NCI-H2196 treated with DMSO at 0.1 percent for 48 hours (cell line): ENCODE measurements at regions not wholly inside any gene's neighbourhood (a gene's known extent, or its start where the extent isn't known, plus 50 kb on each side); places are given as distances from the start of the nearest gene placed in this dataset.
"Not testable (repeated sequence)": the region's sequence is repeated elsewhere in the genome, so short reads cannot be mapped to it uniquely, and the experiment has no call there.

ENCODE experiments used
- DNase-seq: peaks from one replicate; lab custom pipeline; 2025; ENCODE audit not compliant: unreplicated experiment; lab: John Stamatoyannopoulos, UW

DNA sequence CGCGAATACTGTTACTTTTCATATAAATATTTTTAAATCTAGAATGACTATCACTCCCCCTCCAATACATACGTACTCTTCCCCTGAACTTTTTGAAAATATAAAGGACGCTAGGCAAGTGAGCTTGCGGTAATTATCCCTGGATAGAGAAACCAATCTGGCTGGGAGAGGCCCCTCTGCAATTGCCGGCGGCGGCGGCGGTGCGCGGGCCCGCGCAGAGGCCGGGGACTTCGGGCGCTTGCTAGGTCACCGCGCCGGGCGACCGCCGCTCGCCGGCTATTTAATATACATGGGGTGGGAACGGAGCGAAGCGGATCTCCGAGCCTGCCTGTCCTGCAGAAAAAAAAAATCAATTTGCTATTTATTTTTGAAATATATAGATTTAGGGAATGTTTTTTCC is 416.3 kb upstream of the ESRRG start:
- no peak for DNase-seq

DNA sequence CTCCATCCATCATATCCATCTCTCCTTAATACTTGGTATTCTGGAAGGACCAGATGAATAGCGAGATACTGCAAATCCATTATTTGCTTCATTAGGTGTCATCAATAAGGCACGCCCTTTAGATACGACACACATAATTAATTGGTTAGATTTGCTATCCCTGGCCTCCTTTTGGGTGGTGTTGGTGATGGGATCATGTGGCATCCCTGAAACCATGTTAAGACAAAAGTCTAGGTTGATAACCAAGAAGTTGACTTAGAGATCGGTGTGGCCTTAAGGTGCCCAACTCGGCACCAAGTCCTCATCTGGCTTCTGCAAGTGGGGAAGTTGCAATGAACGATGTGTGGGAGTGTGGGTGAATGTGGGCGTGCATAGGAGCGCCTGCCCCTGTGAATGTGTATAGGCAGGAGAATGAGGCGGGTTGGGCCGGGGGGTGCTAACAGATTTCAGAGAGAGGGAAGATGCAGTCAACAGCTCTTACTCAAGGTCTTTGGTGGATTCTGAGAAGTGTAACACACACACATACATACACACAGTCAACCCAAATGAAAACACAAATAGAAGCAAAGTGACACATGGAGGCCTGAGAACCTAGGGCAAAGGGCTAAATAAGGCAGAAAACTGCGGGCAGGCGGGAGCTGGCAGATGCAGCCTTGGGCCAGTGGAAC is 415.7 kb upstream of the ESRRG start:
- DNase-seq = no peak

DNA sequence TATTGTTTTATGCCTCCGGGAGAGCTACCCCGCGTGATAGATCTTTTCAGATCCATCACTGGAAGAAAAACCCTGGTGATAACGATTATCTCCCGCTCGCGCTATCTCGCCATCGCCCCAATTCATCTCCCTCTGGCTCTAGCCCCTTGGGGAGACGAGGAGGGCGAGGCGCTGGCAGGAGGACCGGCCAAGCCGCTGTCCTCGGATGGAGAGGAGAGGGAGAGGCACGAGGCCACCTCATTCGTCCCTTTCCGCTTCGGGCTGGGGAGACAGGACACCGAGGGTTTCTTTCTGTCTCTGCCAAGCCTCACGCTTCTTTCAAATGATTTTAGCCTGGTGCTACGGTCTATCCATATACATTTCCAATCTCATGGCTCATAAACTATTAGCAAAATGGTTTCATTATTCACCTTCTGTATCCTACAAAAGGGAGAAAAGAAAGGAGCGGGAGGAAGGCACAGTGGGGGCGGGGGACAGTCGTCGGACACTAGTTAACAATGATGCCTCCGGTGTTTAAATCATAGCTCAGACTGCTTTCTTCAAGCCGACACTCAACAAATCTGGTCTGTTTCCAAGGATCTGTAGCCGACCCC is 415.0 kb upstream of the ESRRG start:
- DNase-seq = no peak

DNA sequence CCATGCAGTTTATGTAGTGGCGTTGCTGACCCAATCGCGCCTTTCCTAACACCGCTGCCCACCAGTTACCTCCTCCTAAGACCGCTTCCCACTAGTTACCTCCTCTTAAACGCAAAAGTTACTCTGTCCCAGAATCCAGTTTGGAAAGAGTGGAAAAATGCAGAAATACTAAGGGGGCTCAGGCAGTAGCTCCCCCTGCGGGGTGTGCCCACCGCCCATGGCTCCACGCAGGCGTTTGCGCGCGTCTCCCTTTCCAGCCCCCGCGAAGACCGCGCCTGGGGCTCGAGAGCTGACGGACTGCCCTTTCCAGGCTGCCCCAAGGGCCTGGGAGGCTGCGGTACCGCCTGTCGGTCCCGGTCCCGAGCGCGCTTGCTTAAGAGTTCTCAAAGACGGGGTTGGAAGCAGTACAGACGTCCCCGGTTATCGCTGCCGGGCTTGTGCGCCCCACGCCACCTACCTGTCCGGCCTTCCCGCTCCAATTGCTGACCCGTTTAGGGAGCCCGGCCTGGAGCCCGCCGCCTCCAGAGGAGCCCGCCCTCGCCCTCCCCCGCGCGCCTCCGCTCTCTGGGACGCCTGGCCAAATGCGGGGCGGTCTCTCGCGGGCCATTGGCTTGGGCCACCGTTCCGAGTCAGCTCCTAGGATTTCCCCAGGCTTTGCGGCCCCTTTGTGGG is 414.1 kb upstream of the ESRRG start:
- no peak for DNase-seq

DNA sequence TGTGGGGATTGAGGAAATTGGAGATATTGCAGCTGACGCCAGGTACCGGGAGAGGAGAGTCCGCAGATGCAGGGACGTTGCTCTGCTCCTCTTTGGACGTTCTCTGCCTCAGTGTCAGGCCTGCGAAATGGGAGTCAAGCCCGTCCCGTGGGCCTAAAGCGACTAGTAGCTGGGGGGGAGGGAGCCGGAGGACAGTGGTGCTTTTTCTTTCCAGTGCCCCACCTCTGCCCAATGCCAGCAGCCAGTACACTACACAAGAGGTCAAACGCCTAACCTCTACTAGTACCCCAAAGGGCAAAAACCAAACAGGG is 413.6 kb upstream of the ESRRG start:
- no peak for DNase-seq

DNA sequence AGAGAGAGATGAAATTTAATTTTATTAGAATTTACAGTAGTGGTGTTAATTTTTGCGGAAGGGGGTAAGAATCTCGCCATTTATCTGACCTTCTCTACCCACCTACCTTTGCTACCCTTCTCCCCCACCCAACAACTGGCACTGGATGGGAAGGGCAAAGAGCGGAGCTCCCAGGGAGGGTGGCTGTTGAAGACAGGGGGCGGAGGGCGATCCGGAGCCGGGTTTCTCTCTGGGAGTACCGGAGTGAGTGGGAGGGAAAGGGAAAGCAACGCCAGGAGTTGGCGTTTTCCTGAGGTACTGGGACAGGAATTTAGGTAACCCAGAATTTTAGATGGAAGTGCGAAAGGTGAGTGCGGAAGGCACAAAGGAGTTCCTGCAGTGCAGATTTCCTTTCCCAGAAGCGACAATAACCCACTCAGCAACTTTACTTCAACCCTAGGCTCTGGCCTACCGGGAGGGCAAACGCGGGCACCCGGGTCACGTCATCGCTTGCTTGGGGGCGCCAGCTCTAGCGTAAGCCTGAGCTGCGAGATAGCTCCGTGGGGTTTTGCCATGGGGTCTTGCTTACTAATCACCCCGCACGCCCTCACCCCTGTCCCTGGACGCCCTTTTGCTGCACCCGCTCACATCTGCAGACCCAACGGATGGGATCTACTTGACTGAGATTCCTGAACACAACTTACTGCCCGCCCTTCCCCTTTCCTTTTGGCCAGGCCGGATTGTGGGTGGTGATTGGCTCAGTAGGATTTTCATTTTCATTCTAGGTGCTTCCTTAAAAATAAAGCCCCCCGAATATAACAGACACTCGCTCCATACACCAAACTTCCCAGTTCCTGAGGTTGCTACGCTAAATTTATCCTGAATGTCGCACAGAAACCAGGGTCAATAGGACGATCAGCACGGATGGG is 413.0 kb upstream of the ESRRG start:
- no peak for DNase-seq

DNA sequence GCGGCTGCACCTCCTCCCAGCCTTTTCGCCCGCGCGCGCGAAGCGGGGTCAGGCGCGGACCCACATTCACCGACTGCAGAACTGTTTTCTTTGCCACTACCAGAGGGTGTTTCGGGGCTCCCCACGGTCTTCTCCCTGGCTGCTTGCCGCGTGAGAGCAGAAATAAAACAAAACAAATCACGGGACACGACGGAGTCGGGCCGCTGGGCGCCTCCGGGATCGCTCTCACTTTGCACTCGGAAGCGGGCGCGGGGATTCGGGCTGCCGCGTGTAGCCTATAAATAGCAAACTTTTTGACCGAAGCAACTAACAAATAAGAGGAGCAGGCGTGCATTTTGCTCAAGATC is 412.3 kb upstream of the ESRRG start:
- no peak for DNase-seq

DNA sequence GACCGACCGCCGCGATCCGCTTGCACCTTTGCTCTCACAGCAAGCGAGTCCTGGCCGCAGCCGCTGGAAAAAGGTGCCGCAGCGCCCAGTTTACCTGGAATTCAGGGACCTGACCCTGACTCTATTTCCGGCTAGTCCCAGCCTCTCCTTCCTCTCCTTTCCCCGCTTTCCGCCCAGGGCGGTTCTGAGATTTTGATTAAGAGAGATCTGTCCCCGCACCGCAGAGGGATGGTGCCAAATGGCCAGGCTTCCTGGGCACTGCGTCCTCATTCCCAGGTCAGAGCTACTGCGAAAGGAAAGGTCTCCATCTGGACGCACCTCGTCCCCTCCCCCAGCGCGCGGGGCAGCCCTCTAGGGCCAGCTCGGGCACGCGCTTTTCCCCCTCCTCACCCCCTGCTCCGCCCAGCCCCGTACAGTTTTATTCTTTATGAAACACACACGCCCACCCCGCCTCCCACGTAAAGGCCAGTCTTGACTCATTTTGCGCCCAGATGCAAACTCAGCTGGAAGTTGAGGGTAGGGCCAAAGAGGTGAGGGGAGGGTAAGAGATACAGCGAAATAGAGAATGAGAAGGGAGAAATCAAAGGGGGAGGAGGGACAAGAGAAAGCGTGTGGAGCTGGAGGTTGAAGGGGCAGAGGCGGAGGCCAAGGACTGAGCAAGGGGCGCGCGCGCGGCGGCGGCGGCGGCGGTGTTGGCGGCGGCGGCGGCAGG is 411.8 kb upstream of the ESRRG start:
- peak; percentile 43 for DNase-seq

DNA sequence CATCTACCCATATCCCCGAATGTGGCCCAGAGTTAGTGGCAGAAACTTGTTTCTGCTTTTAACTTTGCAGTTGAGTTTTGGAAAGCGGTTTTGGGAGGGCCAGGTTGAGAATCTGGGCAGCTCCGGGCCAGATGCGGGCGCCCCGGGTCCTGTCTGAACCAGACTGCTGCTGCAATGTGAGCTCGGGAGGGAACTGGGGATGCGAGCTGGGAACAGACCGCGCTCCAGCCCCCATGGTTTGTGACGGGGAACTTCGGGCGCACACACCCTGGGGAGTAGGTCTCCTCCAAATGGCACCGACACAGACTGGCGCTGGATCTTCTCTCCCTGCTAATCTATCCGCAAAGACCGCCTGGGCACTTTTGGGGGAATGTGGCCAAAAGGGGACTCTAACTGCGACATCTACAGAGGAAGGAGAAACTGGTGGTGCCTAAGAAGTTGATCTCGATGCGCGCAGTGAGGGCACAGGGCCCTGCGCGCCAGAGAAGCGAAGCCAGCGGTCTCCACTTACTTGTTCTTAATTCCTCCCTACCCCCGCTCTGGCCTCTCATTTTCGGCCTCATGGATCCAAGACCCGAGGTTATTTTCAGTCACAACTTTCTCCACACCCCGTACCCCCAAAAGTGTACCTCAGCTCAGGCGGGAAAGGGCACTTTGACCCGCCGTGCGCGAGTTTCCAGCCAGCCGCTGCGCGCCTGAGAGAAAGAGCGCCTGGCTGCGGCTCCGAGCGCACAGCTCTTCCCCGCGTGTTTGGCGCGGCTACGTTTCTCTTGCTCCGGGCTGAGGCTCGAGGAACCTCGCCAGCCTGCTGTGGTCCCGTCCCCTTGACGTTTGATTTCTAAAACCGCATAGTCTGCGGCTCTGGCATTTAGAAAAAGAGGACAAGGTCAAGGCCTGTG is 411.0 kb upstream of the ESRRG start:
- DNase-seq = no peak

DNA sequence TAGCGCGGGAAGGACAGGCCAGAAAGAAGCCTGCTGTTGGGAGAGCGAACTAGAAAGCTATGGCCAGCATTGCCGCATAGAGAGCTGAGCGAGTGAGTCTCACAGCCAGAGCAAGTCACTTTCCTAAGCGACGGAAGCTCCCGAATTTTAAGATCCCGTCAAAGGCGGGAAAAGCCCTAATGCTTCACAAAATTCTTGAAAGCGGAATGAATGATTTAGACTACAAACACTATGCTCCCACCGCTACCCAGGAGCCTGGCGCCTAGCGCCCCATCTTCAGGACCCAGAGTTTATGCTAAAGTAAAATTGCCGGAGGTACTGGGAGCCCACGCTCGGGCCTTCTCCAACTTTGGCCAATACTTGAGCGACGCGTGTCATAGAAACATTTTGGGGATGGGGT is 409.9 kb upstream of the ESRRG start:
- no peak for DNase-seq

DNA sequence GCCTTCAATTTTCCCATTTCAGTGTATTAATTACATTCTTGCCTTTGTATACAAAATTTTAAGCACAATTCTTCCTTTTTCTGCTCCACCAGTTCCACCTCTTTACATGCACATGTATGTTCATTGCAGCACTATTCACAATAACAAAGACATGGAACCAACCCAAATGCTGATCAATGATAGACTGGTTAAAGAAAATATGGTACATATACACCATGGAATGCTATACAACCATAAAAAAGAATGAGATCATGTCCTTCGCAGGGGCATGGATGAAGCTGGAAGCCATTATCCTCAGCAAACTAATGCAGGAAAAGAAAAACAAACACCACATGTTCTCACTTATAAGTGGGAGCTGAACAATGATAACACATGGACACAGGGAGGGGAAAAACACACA is 400.1 kb upstream of the ESRRG start:
- DNase-seq = not testable (repeated sequence)

DNA sequence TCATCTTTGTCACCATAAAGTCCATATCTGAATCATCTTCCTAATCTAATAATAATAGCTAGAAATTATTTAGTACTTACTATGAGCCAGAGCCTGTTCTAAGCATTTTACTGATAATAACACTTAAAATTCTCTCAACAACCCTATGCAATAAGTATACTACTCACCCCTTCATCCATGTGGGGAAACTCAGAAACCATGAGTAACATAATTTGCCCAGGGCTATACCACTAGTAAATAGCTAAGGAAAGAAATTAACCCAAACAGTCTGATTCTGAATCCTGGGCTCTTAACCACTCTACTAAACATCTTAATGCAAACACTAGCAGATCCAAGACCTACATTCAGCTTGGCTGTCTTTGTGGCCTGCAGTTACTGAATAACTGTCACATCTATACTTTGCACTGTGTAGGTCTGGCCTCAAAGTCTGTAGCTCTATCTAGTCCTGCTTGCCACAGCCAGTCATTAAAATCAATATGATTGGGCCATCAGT is 394.8 kb upstream of the ESRRG start:
- DNase-seq = no peak

DNA sequence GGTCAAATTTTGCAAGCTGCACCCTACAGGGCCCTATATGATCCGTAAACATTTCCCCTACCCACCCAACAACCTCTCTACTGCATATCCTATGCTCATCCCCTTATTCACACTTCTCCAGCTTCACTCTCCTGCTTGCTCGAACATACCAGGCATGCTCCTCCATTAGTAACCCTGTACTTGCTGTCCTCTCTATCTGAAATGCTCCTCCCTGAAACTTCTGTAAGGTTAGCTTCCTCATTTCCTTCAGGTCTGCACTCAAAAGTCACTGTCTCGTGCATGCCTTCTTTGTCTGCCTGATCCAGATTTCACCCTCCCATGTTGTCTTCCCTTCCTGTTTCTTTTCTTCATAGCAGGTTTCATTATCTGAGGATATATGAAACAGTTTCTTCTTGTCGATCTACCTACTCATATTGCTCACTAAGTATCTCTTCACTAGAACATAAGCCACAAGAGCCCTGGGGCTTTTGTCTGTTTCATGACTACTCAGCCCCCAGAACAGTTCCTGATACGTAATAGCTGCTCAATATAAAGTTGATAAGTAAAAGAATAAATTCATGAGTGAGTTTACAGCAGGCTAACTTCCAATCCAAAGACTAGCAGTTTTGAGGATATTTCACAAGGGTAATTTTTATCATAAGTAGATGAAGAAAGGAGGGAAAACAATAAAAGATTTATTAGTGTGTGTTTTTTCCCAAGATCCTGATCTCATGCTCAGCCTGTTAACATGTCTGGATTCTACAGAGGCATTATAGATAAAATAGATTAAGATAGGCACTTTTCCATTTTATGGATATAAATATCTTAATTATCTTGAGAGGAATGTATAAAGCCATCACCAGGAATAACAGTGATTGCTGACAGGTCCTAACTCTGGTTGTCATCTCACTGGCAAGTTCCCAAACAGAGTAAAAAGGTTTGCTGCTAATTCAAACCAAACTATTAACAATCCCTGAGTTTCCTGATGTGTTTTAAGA is 392.5 kb upstream of the ESRRG start:
- DNase-seq = no peak

DNA sequence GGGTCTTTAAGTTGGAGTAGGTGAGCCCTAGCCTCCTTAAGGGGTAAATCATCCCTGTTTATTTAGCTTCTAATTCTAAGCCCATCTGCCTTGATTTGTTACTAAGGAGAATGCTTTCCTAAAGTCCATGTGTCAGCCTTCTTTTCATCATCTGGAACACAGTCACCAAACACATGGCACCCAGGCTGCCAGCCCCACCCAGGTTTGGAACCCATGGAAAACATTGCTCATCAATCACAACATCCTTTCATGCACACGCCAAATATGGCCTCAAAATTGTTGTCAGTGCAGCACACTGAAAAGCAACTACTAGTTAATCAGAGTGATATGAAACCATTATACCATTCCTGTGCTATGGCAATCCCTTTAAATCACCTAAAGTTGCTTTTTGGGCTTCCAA is 386.7 kb upstream of the ESRRG start:
- DNase-seq = no peak

DNA sequence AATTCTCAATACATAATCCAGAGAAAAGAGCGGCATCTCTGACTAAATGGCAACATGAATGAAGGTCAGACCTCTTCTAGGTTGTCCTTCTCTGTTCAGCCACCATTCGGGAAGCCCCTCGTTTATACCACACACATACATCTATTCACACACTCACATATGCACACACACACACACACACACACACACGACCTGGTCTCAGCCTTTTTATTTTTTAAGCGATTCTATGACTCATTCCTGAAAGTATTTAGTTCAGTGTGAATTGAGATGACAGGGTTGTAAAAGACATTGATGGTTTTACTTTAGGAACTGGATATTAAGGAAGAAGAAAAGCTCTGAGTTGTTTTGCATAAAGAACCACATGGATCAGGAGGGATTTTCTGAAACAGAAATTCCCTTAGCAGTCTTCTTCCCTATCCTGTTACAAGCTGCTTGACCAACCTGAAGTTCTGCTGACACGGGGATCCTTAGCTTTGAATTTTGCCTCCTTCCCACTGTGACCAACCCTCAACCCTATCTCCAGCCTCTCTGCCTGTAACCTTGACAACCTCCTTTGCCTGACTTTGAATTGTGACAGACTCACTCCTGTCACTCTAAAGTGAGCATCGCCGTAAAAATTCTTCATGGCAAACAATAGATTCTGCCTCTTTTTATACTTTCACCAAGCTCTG is 383.1 kb upstream of the ESRRG start:
- DNase-seq = no peak

DNA sequence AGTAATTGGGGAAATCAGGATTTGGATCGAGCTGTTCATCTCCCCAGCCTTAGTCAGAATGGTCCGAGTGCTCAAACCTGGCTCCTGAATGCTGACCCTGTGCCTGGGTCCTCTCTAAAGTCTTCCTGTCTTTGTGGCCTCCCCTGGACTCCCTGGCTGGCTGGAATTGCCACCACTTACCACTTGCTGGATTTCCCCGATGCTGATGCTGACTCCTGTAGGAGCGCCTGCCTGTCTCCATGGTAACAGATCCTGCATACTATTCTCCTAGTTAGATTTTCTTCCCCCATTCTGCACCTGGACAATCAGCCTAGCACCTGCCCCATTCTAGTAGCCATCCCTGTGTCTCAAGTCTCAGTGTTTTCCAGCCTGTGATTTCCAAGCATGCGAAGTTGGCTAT is 382.2 kb upstream of the ESRRG start:
- DNase-seq = no peak

DNA sequence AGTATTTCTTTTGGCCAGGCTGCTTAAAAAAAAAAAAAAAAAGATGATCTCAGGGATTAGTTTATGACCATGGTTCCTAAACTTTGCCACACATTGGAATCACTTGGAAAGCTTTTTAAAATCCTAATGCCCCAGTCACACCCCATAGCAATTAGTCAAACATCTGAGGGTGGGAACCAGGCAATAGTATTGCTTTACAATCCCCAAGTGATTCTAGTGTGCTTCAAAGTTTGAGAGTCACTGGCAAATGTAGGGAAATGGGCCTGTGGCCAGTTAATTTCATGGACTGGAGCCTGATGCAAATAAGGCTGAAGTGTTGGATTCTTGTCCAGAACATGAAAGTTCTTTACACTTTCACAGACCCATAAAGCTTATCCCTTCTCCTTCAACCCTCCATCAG is 374.6 kb upstream of the ESRRG start:
- no peak for DNase-seq

DNA sequence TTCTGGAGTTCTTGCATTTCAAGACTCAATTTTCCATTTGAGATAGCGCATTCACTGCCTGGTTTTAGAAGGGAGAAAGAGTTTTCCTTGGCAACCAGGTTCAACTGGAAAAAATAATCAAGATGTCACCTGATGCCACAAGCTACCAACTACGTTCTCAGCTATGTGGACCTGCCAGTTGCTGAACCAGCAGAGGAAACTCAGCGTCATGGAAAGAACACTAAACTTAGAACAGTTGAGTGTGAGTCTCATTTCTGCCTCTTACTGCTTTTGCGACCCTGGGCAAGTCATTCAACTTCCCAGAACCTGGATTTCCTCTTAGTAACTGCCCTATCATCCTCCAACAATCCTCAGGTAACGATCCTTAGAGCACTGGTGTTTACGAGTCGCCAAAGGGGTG is 373.0 kb upstream of the ESRRG start:
- no peak for DNase-seq
